Liver (tissue), 2 donors: ENCODE measurements at regions not wholly inside any gene's neighbourhood (a gene's known extent, or its start where the extent isn't known, plus 50 kb on each side); places are given as distances from the start of the nearest gene placed in this dataset.

ENCODE experiments used
- TF ChIP-seq, protein P1 (sequence below): IDR thresholded peaks from 2 replicates; pipeline ENCODE4 v1.6.1; 2016; ENCODE audit warnings: antibody characterized with exemption
- TF ChIP-seq, protein P2 (sequence below): fragments of 150-350 bp; IDR thresholded peaks from 2 replicates; pipeline ENCODE4 v1.5.1; 2017; ENCODE audit warnings: improper control_type of control experiment, low read depth, low read length; ENCODE audit not compliant: missing input control
- donor health status: healthy.

DNA sequence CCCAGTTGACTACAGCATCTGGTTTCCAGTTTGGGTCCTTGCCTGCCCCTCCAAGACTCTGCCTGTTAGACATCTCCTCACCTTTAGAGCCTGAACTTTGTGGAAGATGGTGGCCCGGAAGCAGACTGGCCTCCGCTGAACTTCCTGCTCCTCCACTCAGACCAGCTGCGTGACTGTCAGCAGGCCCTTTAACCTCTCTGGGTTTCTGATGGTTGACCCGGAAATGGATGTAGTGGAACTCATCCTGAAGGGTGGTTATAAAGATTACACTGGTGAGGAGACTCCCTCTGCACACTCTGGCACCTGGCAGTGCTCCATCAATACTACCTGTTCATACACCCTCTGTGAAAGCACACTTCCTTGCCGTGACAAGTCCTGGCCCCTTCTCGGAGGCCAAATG lies 151.9 kb upstream of the TLE3 start:
- TF ChIP-seq, protein P1, sequence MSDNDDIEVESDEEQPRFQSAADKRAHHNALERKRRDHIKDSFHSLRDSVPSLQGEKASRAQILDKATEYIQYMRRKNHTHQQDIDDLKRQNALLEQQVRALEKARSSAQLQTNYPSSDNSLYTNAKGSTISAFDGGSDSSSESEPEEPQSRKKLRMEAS, result no peak
- TF ChIP-seq, protein P2, sequence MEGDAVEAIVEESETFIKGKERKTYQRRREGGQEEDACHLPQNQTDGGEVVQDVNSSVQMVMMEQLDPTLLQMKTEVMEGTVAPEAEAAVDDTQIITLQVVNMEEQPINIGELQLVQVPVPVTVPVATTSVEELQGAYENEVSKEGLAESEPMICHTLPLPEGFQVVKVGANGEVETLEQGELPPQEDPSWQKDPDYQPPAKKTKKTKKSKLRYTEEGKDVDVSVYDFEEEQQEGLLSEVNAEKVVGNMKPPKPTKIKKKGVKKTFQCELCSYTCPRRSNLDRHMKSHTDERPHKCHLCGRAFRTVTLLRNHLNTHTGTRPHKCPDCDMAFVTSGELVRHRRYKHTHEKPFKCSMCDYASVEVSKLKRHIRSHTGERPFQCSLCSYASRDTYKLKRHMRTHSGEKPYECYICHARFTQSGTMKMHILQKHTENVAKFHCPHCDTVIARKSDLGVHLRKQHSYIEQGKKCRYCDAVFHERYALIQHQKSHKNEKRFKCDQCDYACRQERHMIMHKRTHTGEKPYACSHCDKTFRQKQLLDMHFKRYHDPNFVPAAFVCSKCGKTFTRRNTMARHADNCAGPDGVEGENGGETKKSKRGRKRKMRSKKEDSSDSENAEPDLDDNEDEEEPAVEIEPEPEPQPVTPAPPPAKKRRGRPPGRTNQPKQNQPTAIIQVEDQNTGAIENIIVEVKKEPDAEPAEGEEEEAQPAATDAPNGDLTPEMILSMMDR, result no peak
